HPDE6-E6E7 (cell line): ENCODE measurements at regions not wholly inside any gene's neighbourhood (a gene's known extent, or its start where the extent isn't known, plus 50 kb on each side); places are given as distances from the start of the nearest gene placed in this dataset.
A peak's percentile ranks its signal among the peaks of the same experiment; 100 is the strongest.
"Not testable (repeated sequence)": the region's sequence is repeated elsewhere in the genome, so short reads cannot be mapped to it uniquely, and the experiment has no call there.

Source experiments
- DNase-seq: peaks from one replicate; pipeline ENCODE4 v3.0.0; 2011; ENCODE audit warnings: missing footprints; ENCODE audit errors: extremely low spot score

DNA sequence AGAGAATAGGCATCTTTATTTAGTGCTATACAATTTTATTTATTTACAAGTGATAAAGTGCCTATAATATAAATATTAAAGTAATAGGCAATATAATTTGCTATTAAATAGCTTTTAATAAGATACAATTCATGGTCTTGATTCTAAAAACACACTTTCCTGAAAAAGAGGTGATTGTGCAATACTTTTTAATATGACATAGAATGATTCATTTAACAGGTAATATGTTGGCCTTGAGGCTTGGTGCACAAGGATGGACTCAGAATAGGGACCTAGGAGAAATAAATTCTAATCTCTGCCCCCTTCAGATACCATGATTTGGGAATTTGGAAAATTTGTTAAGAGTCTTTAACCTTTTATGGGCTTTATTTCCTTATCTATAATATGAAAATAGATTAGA is 149.9 kb upstream of the FUT9 start:
- no peak for DNase-seq

DNA sequence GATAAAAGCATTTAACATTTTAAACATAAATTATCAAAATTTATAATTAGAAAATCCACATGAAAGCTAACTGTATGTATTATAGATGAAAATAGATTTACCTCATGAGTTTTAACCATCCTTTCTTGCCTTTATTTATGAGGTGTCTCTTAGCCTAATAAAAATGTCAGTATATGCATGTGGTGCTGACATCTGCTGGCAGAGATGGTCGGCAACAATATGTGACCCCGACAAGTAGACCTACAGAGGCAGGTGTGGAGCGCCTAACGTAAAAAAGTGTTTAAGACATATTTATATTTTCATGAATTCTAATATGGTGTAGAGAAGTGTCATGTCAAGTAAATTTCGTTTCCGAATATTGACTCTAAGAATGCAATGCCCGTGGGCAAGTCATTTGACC is 149.0 kb upstream of the FUT9 start:
- peak; percentile 2 for DNase-seq

DNA sequence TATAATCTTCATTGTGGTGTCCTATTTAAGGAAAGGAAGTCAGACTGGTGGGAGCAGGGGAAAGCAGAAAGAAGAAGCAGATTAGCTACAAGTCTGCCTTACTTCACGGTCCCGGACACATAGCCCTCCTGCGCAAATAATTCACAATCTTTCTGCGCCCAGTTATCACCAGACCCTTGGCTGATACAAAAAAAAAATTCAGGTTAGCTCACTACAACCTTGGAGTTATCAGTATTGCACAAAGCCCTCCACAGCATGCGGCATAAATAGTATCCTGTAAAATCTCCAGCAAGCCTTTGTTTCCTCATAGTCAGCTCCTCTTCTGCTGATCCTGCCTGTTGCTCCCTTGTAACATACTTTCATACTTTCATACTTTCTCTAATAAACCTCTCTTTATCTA is 148.6 kb upstream of the FUT9 start:
- DNase-seq: no peak

DNA sequence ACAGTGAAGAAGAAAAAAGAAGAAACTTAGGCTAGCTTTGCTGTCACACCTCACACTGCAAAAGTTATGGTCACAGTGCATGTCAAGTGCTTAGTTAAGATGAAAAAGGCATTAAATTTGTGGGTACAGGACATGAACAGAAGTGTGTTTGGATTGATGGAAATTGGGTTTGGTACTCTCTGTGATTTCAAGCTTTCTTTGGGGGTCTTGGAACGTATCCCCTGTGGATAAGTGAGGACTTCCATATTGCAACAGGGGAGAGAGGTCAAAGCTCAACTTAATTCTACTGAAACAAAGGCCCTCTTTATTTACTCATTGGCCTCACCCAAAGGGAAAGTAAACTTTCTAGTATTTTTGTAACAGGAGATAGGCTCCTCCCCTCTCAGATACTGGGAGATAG is 138.3 kb upstream of the FUT9 start:
- no peak for DNase-seq

DNA sequence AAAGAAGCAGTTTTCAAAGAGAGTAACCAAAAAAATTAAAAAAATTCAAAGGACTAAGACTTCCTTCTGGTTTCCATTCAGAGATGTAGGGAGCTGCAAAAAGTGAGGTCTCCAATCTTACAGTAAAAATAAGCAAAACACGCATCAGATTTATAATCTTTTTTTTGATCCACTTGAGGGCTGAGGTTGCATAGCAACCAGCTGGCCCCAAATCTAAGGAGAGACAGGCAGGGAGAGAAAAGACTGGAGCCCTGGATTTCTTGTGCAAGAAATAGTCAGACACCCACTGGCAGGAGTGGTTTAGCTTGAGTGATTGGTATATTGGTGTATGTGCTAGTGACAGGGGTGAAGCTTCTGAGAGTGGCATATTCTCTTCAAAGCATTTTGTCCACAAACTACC is 135.9 kb upstream of the FUT9 start:
- DNase-seq: no peak

DNA sequence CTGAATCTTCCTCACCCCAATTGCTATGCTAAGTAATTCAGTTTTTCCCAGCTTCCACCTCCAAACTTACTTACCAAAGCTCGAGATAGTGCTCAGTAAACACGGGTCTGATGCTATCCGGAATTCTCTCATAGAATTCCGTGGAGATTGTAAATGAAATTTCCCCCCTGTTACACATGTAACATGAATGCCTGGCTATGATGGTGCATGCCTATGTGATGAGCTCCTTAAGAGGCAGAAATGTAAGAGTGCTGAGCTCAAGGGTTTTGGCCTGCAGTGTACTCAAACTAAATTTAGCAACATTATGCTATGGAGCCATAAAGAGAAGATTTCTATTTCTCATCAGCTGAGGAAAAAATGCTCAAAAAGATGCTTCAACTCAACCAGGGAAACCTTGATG is 133.4 kb upstream of the FUT9 start:
- DNase-seq: no peak

DNA sequence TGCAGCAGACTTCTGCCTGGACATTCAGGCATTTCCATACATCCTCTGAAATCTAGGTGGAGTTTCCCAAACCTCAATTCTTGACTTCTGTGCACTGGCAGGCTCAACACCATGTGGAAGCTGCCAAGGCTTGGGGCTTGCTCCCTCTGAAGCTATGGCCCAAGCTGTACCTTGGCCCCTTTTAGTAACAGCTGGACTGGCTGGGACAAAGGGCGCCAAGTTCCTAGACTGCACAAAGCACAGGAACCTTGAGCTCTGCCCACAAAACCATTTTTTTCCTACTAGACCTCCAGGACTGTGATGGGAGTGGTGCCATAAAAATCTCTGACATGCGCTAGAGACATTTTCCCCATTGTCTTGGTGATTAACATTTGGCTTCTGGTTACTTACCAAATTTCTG is 127.1 kb upstream of the FUT9 start:
- DNase-seq: not testable (repeated sequence)

DNA sequence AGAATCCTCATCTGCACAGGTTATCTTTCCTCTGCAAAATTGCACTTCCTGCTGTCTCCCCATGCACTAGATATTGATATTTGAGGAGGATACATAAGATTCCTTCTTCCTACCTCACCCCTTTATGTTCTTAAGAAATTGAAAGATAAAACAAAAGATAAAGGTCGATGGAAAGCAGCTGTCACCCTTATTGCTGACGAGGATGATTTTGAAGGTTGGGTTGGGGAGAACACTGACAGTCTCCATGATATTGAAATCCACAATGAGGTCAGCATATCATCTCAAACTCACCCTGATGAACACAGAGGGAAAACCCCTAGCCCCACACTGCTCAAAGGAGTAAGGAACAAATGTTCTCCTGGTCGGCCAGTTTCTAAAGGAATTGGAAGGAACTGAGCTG is 110.6 kb upstream of the FUT9 start:
- no peak for DNase-seq

DNA sequence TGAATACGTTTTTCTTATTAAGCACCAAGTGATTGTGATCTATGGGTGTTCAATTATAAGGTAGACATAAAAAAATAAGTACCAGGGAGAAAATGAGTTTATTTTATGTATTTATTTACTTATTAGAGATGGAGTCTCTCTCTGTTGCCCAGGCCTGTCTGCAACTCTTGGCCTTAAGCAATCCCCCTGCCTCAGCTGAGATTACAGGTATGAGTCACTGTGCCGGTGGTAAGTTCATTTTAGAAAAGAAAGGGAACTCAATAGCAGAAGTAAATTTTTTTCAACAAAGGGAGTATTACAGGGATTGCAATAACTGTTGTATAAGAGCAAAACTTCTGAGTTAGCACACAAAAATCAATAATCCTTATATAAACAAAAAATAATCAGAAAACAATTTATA is 98.7 kb upstream of the FUT9 start:
- DNase-seq: no peak

DNA sequence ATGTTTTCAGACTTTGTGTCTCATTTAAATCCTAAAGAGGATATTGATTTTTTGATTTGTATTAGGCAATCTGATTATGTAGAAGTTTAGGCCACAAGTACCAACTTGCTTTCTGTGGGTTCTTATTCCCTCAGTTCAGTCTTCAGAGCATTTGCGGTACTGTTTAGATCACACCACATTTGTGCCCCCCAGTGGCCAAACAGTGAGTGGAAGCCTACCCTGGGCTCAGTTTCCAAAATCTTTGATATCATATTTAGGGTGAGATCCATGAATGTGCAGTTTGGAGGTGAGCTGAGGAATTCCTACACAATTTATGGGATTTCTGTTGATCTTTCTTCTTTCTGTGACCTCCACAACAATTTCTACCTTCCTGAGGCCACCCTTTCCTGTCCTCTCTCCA is 92.3 kb upstream of the FUT9 start:
- peak; percentile 4 for DNase-seq

DNA sequence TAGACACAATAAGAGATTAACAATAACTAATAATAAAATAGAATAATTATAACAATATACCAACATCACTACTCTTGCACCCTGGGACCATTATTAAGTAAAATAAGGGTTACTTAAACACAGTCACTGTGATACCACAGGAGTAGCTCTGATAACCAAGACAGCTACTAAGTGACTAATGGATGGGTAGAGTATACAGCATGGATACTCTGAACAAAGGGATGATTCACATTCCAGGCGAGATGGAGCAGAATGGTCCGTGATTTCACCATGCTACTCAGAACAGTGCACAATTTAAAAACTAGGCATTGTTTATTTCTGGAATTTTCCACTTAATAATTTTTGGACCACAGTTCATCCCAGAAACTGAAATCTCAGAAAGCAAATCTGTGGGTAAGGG is 80.0 kb upstream of the FUT9 start:
- DNase-seq: no peak

DNA sequence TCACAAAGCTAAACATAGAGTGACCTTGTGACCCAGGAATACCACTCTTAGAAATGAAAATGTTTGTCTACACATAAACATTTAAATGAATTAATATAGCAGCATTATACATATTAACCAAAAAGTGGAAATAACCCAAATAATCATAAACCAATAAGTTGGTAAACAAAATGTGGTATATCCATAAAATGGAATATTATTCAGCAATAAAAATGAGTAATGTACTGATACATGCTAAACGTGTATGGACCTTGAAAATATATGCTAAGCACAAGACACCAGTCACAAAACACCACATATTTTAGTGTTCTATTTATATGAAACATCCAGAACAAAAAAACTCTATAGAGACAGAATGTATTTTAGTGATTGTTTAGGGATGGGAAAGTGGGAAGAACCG is 68.9 kb upstream of the FUT9 start:
- no peak for DNase-seq

DNA sequence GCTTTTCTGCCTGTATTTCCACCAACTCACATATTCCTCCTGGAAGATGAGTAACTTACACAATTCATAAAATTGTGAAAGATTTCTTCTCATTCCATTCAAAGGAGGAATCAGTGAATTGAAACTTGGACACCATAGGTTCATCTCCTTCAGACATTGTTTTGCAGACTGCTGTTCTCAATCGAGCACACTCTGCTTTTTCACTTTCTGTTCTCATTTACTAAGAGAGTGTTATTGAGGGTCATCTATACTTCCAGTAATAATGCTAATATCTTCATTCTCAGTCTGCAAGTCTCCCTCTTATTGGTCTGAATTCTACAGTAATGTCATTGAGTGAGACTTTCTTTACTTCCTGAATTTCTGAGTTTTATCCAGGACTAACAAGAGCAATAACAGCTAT is 67.5 kb upstream of the FUT9 start:
- DNase-seq: no peak

DNA sequence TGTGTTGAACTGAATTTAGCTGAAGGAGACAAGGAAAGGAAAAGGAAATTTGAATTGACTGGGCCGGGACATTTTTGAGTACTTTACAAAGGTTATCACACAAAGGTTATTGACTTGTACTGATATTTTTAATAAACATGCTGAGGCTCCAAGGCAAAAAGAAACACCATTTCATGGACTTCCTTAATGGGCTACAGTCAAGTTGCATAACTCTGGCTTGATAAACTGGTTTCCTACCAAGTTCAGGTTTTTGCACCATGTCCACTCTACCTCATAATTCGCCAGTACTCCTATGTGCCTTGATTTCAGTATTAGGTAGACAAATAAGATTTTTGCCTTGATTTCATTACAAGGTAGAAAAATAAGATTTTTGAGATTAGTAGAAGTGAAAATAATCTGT is 65.8 kb upstream of the FUT9 start:
- DNase-seq: no peak

DNA sequence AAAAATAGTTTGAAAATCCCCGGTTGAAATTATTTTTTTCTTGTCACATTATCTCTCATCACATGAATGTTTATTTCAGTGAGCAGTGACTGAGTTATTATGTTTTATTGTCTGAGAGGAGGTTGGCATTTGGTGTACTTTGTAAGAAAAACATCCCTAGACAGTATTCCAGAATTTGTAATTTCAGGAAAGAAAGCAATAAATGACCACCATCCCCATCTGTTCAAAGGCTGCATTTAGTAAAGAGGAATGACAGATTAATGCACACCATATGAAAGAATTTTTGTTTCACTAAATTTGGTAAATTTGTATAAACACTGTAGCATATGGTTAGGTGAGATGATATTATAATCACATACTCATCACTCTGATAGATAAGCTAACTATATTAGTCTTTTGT is 57.1 kb upstream of the FUT9 start:
- DNase-seq: no peak

DNA sequence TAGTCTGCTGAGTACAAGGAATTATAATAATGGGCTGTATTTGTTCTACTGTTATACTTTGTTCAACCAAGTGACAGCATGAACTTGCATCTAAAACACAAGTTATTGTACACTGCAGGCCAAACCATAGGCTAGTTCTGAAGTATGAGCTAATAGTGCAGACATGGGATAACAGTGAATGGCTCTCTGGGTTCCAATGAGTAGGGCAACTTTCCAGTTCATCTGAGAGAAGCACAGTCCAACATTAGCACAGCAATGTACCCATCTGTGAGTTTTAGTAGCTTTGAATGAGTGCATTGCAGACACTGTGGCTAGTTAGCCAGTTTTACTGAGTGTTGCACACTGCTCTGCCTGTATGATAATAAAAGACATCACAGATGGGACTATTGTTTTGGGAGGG is 56.5 kb upstream of the FUT9 start:
- DNase-seq: no peak
